K562 (cell line): ENCODE measurements at regions not wholly inside any gene's neighbourhood (a gene's known extent, or its start where the extent isn't known, plus 50 kb on each side); places are given as distances from the start of the nearest gene placed in this dataset.

Source experiments
- ATAC-seq: fragments of 200-7000 bp; cut with Tn5 transposase; 3 replicates; pipeline ENCODE4 v1.9.1; 2020; ENCODE audit warnings: moderate library complexity
- BruUV-seq: library from RNA; stranded (reverse); fragments of 400-500 nt; replicated peaks from 2 replicates; lab custom pipeline; 2021; lab: Mats Ljungman, UMichigan
- CTCF ChIA-PET: fragments of 300-600 bp; formaldehyde crosslinking; extraction: SDS; loops from one replicate; lab custom pipeline; 2021; ENCODE audit warnings: low intra/inter-chr PET ratio; lab: Yijun Ruan, JAX
- POLR2A ChIA-PET: fragments of 300-600, 350-650 bp; sonication (Branson Sonifier 250); formaldehyde crosslinking; extraction: SDS; loops from one replicate; lab custom pipeline; 2021; ENCODE audit warnings: antibody characterized with exemption, inconsistent platforms; lab: Yijun Ruan, JAX
- DNase-seq, 4 experiments: peaks; one replicate each; pipeline versions ENCODE4 v3.0.0 to v3.0.0-alpha.2; 2011 to 2018; ENCODE audit warnings: low spot score in 3 of 4, mixed read lengths in 3 of 4; ENCODE audit errors: extremely low read depth in 1 of 4
- FAIRE-seq: peaks from 2 replicates; lab custom pipeline; 2011; peaks lifted over from hg19 to GRCh38; lab: Jason Lieb, UNC
- H2AFZ ChIP-seq: 2 replicates; pipeline ENCODE4 v1.6.0; 2011; ENCODE audit warnings: low read depth, low read length, control low read depth, inconsistent platforms
- H3K27ac ChIP-seq: fragments of 200-600 bp; 3 replicates; pipeline ENCODE4 v1.8.0; 2011; ENCODE audit warnings: low read depth, mild to moderate bottlenecking, control low read depth, inconsistent platforms, low read length, moderate library complexity, mixed read lengths; ENCODE audit errors: extremely low read depth
- H3K27me3 ChIP-seq, 2 experiments: fragments of 300-600 bp in 1 of 2; 2 replicates in 1 of 2; 3 replicates in 1 of 2; pipeline versions ENCODE4 v1.6.0 to v1.8.0; 2011; ENCODE audit warnings: inconsistent platforms in 2 of 2, low read length in 2 of 2, mild to moderate bottlenecking in 1 of 2, mixed read lengths in 1 of 2, moderate library complexity in 1 of 2; ENCODE audit not compliant: control insufficient read depth in 2 of 2, insufficient read depth in 2 of 2
- H3K36me3 ChIP-seq: fragments of 300-600 bp; 3 replicates; pipeline ENCODE4 v1.8.0; 2011; ENCODE audit warnings: mild to moderate bottlenecking, low read length, inconsistent platforms; ENCODE audit not compliant: control insufficient read depth, insufficient read depth
- H3K4me1 ChIP-seq, 2 experiments: fragments of 200-600 bp in 1 of 2; replicated peaks in 1 of 2; 2 replicates in 1 of 2; 3 replicates in 1 of 2; pipeline versions ENCODE4 v1.5.1 to v1.8.0; 2011; ENCODE audit warnings: inconsistent platforms in 2 of 2, low read length in 2 of 2, mild to moderate bottlenecking in 1 of 2, mixed read lengths in 1 of 2, moderate library complexity in 1 of 2; ENCODE audit not compliant: control insufficient read depth in 2 of 2, insufficient read depth in 2 of 2
- H3K4me2 ChIP-seq: 2 replicates; pipeline ENCODE4 v1.6.1; 2011; ENCODE audit warnings: low read length, control low read depth, inconsistent platforms, mixed read lengths; ENCODE audit not compliant: insufficient read depth
- H3K4me3 ChIP-seq: fragments of 200-600 bp; sonication (generic), shearing (Covaris generic); 2 replicates; pipeline ENCODE4 v1.5.1; 2016; ENCODE audit warnings: control low read depth, inconsistent platforms
- H3K79me2 ChIP-seq: fragments of 200-600 bp; 3 replicates; pipeline ENCODE4 v1.8.0; 2011; ENCODE audit warnings: low read length, inconsistent platforms; ENCODE audit not compliant: control insufficient read depth, insufficient read depth
- H3K9ac ChIP-seq, 2 experiments: 2 replicates each; pipeline versions ENCODE4 v1.6.0 to v1.6.1; 2011; ENCODE audit warnings: low read depth in 2 of 2, low read length in 2 of 2, control low read depth in 1 of 2, inconsistent platforms in 1 of 2, mild to moderate bottlenecking in 1 of 2, mixed read lengths in 1 of 2; ENCODE audit not compliant: insufficient read depth in 1 of 2
- H3K9me1 ChIP-seq: one replicate; pipeline ENCODE4 v1.6.0; 2011; ENCODE audit warnings: inconsistent platforms, mild to moderate bottlenecking, low read length, moderate library complexity; ENCODE audit not compliant: control insufficient read depth, insufficient read depth
- H3K9me3 ChIP-seq: replicated peaks from 2 replicates; pipeline ENCODE4 v1.5.1; 2011; ENCODE audit warnings: low read depth, low read length, inconsistent platforms; ENCODE audit not compliant: control insufficient read depth, insufficient read depth
- H4K20me1 ChIP-seq: replicated peaks from 2 replicates; pipeline ENCODE4 v1.6.1; 2011; ENCODE audit warnings: low read length, inconsistent platforms, mixed read lengths; ENCODE audit not compliant: control insufficient read depth, insufficient read depth
- CHCHD3 ChIP-seq: fragments of 250-450 bp; sonication (Bioruptor Pico); IDR thresholded peaks from 2 replicates; pipeline ENCODE4 v2.1.2; 2022; ENCODE audit warnings: mild to moderate bottlenecking
- CREB3 ChIP-seq: fragments of 450-650 bp; conservative IDR thresholded peaks from 2 replicates; pipeline ENCODE4 v1.6.1; 2016; ENCODE audit warnings: missing genetic modification characterization, low read depth, mild to moderate bottlenecking, missing compliant biosample characterization, moderate library complexity
- TARDBP ChIP-seq: fragments of 450-650 bp; IDR thresholded peaks from 2 replicates; pipeline ENCODE4 v1.6.1; 2016
- ZBTB26 ChIP-seq: fragments of 450-650 bp; formaldehyde crosslinking; IDR thresholded peaks from 2 replicates; pipeline ENCODE4 v1.4.0; 2022; ENCODE audit warnings: missing genetic modification characterization
- ZNF511 ChIP-seq: sonication (generic); formaldehyde crosslinking; IDR thresholded peaks from 2 replicates; pipeline ENCODE4 v1.8.0; 2022; ENCODE audit warnings: mild to moderate bottlenecking, missing genetic modification reagents
- ZNF583 ChIP-seq: fragments of 250-450 bp; sonication (Bioruptor Pico); IDR thresholded peaks from 2 replicates; pipeline ENCODE4 v1.4.0; 2020
- ZNF589 ChIP-seq: fragments of 200-800 bp; sonication (Bioruptor generic); IDR thresholded peaks from 2 replicates; pipeline ENCODE4 v1.6.1; 2016; ENCODE audit warnings: low read depth, missing genetic modification characterization, missing compliant biosample characterization
- ZNF740 ChIP-seq, 3 experiments: fragments of 200-800 bp in 1 of 3; sonication (Bioruptor generic) in 1 of 3; sonication (generic) in 1 of 3; formaldehyde crosslinking in 1 of 3; IDR thresholded peaks; 2 replicates each; pipeline versions ENCODE4 v1.6.1 to v1.8.0; 2016 to 2022; ENCODE audit warnings: mild to moderate bottlenecking in 2 of 3, missing compliant biosample characterization in 2 of 3, missing genetic modification characterization in 2 of 3, missing genetic modification reagents in 1 of 3
- WGBS: fragments of 100-300 bp; shearing (Covaris generic); methylation state at CpG from one replicate; pipeline ENCODE4 v1.1.6; 2016; ENCODE audit warnings: low coverage, mixed read lengths; ENCODE audit not compliant: insufficient coverage; ENCODE audit errors: missing lambda C conversion rate; 5-methylcytosine and 5-hydroxymethylcytosine counted together
- in situ Hi-C: fragments of 300-500 bp; cut with MboI; formaldehyde crosslinking; loops from 4 replicates; pipeline ENCODE4 v1.15.0; 2018; ENCODE audit warnings: inconsistent platforms, mixed read lengths
- intact Hi-C: fragments of 100-400 bp; cut with micrococcal nuclease; formaldehyde crosslinking; loops from 2 replicates; pipeline ENCODE4 v1.14.2; 2022

- Histone ChIP-seq H3K4me3 (no peak overlapping the region), H3K36me3 (no peaks in the 10 kb centered on the region), H3K9me1 (no peaks in the 10 kb centered on the region), H3K4me2 (no peak overlapping the region), H3K9ac (no peak overlapping the region), H3K79me2 (no peaks in the 10 kb centered on the region), H3K27me3 (peaks cover 0 to 6% of the 10 kb centered on the region in 2 experiments; a peak in 1 of 5 replicates), H4K20me1 (no peaks in the 10 kb centered on the region), H3K4me1 (no peaks in the 10 kb centered on the region), H3K9me3 (no peaks in the 10 kb centered on the region), H3K27ac (no peak overlapping the region), H2AFZ (no peak overlapping the region)
- no peak for TF ChIP-seq CREB3 (tag)
- no peak for TF ChIP-seq CHCHD3 (CRISPR knock-in tag)
- no peak for DNase-seq
- no peak for FAIRE-seq
- WGBS = 0% methylated on average over 3 of the region's 3 CpGs
- no TSS peak for BruUV-seq
- ChIA-PET CTCF (no interaction called here), POLR2A (no interaction called here)
- ATAC-seq = no peak
- intact Hi-C loops (no loop called here), in situ Hi-C loops (no loop called here)
Measured at GRCh38 chr11:116190861-116191260, 581.9 kb downstream of the BUD13 start.

GRCh38 chr11:116189408-116190170 lies 583.2 kb downstream of the BUD13 start:
- ChIA-PET CTCF (no interaction called here), POLR2A (interaction anchor here (0.8 kb wide), 1 partner anchor 977 kb away, joined by 3 read pairs; no protein-coding TSS in a partner anchor)
- FAIRE-seq (no peak), DNase-seq (no peak), ATAC-seq (no peak)
- Histone ChIP-seq H3K4me1 (no peaks in the 10 kb centered on the region), H2AFZ (no peak overlapping the region), H3K4me3 (no peak overlapping the region), H3K4me2 (no peak overlapping the region), H3K9me1 (no peaks in the 10 kb centered on the region), H4K20me1 (no peaks in the 10 kb centered on the region), H3K9me3 (no peaks in the 10 kb centered on the region), H3K9ac (no peak overlapping the region), H3K79me2 (no peaks in the 10 kb centered on the region), H3K36me3 (no peaks in the 10 kb centered on the region), H3K27me3 (peaks cover 0 to 6% of the 10 kb centered on the region in 2 experiments; a peak in 1 of 5 replicates), H3K27ac (no peak overlapping the region)
- intact Hi-C loops (no loop called here), in situ Hi-C loops (no loop called here)
- no TSS peak for BruUV-seq
- WGBS = under 1% methylated on average over 10 of the region's 10 CpGs
- no peak for TF ChIP-seq ZBTB26
- TF ChIP-seq ZNF583 = no peak
- TF ChIP-seq TARDBP = no peak
- no peak for TF ChIP-seq ZNF740 (CRISPR knock-in tag; IDR thresholded peaks at IDR 0.05)
- TF ChIP-seq ZNF740 (tag; IDR thresholded peaks at IDR 0.05) = no peak
- no peak for TF ChIP-seq ZNF589
- TF ChIP-seq ZNF511 (CRISPR knock-in tag) = no peak
